GM12872 (cell line): ENCODE measurements at regions not wholly inside any gene's neighbourhood (a gene's known extent, or its start where the extent isn't known, plus 50 kb on each side); places are given as distances from the start of the nearest gene placed in this dataset.

Experiments
- CTCF ChIP-seq: IDR thresholded peaks from 3 replicates; pipeline ENCODE4 v1.5.1; 2011; ENCODE audit warnings: low read depth, mild to moderate bottlenecking, low read length, moderate library complexity; ENCODE audit not compliant: insufficient read depth

- TF ChIP-seq CTCF, result no peak
Measured at GRCh38 chr5:107232293-107232692, 438.4 kb downstream of the EFNA5 start.

GRCh38 chr5:107231191-107231590, 439.5 kb downstream of the EFNA5 start:
- no peak for TF ChIP-seq CTCF

- no peak for TF ChIP-seq CTCF
Measured at GRCh38 chr5:107230367-107230766, 440.4 kb downstream of the EFNA5 start.

- TF ChIP-seq CTCF, result no peak
Measured at GRCh38 chr5:107228226-107228625, 442.5 kb downstream of the EFNA5 start.

- no peak for TF ChIP-seq CTCF
Measured at GRCh38 chr5:107224272-107224671, 446.5 kb downstream of the EFNA5 start.

- no peak for TF ChIP-seq CTCF
Measured at GRCh38 chr5:107223066-107223465, 447.7 kb downstream of the EFNA5 start.

GRCh38 chr5:107219993-107220392, 450.7 kb downstream of the EFNA5 start:
- no peak for TF ChIP-seq CTCF
